OCI-LY3 (cell line): ENCODE measurements at regions not wholly inside any gene's neighbourhood (a gene's known extent, or its start where the extent isn't known, plus 50 kb on each side); places are given as distances from the start of the nearest gene placed in this dataset.
A peak's percentile ranks its signal among the peaks of the same experiment; 100 is the strongest.

Experiments used
- H2AFZ ChIP-seq: fragments of 200-600, 300-600 bp; shearing (Covaris generic); 2 replicates; pipeline ENCODE4 v1.6.0; 2014; ENCODE audit warnings: antibody characterized with exemption, low read depth, low read length
- H3K27ac ChIP-seq: fragments of 200-600, 300-600 bp; sonication (generic); 2 replicates; pipeline ENCODE4 v1.5.1; 2014; ENCODE audit warnings: mild to moderate bottlenecking, low read length, moderate library complexity, mixed read lengths
- H3K27me3 ChIP-seq: fragments of 200-600, 300-600 bp; sonication (generic); 2 replicates; pipeline ENCODE4 v1.6.1; 2014; ENCODE audit warnings: low read depth, low read length, mixed read lengths
- H3K36me3 ChIP-seq: fragments of 200-600, 300-600 bp; sonication (generic); replicated peaks from 2 replicates; pipeline ENCODE3; 2014; ENCODE audit warnings: low read depth, low read length, mixed read lengths
- H3K4me1 ChIP-seq: fragments of 300-600, 200-600 bp; sonication (generic); 2 replicates; pipeline ENCODE4 v1.6.1; 2014; ENCODE audit warnings: low read length, mixed read lengths
- H3K4me2 ChIP-seq: fragments of 200-600, 300-600 bp; sonication (generic); 2 replicates; pipeline ENCODE4 v1.6.1; 2014; ENCODE audit warnings: low read length, mixed read lengths
- H3K4me3 ChIP-seq: fragments of 300-600, 200-600 bp; sonication (generic); 2 replicates; pipeline ENCODE4 v1.5.1; 2014; ENCODE audit warnings: antibody characterized with exemption, mild to moderate bottlenecking, low read length, moderate library complexity
- H3K79me2 ChIP-seq: fragments of 300-600, 200-600 bp; shearing (Covaris generic); 2 replicates; pipeline ENCODE4 v1.6.1; 2014; ENCODE audit warnings: mild to moderate bottlenecking, low read length, mixed read lengths
- H3K9ac ChIP-seq: fragments of 300-600, 200-600 bp; shearing (Covaris generic); 2 replicates; pipeline ENCODE4 v1.6.0; 2014; ENCODE audit warnings: mild to moderate bottlenecking, low read length, moderate library complexity
- H3K9me3 ChIP-seq: fragments of 200-600, 300-600 bp; shearing (Covaris generic); 2 replicates; pipeline ENCODE4 v1.6.1; 2014; ENCODE audit warnings: low read length, mixed read lengths; ENCODE audit not compliant: insufficient read depth
- H4K20me1 ChIP-seq: fragments of 200-600, 300-600 bp; sonication (generic); 2 replicates; pipeline ENCODE4 v1.6.1; 2016; ENCODE audit warnings: low read length, mixed read lengths; ENCODE audit not compliant: insufficient read depth
- EZH2phosphoT487 ChIP-seq: fragments of 200-600 bp; shearing (Covaris generic); IDR thresholded peaks from 2 replicates; pipeline ENCODE4 v1.6.1; 2018; ENCODE audit warnings: antibody characterized with exemption, mixed run types, low read depth
- TF ChIP-seq, protein P1 (sequence below): fragments of 200-600, 300-600 bp; sonication (generic); IDR thresholded peaks from 2 replicates; pipeline ENCODE4 v1.5.1; 2014; ENCODE audit warnings: antibody characterized with exemption, low read length, low read depth

DNA sequence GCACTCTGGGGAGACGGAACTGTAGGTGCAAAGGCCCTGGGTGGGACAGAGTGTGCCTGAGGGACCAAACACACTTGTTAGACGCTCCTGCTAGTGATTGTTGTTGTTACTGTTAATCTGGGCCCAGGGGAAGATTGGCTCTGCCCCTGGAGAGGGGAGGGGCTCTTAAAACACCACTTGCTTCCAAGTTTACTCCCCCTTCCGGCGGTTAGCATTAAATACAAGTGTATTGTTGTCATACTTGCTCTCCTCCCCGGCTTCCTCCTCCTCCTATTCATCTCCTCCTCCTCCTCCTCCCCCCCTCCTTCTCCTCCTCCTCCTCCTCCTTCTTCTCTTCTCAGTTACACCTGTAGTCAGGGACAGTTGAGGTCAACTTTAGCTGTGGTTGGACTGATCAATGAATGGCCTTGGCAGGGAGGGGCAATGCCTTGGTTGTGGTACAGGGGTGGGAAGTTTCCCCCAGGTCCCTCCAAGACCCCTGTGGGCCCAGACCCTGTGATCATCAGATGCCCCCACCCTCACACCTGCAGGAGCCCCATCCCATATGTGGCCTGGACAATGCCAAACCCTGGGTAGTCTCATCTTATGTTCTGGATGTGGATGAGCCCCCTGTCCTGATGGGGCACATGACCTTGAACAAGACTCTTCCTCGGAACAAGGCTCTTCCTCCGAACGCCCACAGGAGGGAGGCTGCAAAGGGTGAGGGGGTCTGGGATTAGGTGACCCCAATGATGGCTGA lies 217.3 kb downstream of the PTPRU start:
- Histone ChIP-seq H3K9me3 (no peaks in the 10 kb centered on the region), H3K36me3 (no peaks in the 10 kb centered on the region), H3K4me2 (no peak overlapping the region), H3K79me2 (no peaks in the 10 kb centered on the region), H3K27ac (no peak overlapping the region), H2AFZ (no peak overlapping the region), H3K9ac (no peak overlapping the region), H3K27me3 (no peaks in the 10 kb centered on the region), H3K4me3 (no peak overlapping the region), H3K4me1 (0 out of 2 replicates have a peak, but pooled peaks cover under 1% of the 10 kb centered on the region), H4K20me1 (no peaks in the 10 kb centered on the region)
- TF ChIP-seq EZH2phosphoT487, result no peak
- TF ChIP-seq, protein P1, sequence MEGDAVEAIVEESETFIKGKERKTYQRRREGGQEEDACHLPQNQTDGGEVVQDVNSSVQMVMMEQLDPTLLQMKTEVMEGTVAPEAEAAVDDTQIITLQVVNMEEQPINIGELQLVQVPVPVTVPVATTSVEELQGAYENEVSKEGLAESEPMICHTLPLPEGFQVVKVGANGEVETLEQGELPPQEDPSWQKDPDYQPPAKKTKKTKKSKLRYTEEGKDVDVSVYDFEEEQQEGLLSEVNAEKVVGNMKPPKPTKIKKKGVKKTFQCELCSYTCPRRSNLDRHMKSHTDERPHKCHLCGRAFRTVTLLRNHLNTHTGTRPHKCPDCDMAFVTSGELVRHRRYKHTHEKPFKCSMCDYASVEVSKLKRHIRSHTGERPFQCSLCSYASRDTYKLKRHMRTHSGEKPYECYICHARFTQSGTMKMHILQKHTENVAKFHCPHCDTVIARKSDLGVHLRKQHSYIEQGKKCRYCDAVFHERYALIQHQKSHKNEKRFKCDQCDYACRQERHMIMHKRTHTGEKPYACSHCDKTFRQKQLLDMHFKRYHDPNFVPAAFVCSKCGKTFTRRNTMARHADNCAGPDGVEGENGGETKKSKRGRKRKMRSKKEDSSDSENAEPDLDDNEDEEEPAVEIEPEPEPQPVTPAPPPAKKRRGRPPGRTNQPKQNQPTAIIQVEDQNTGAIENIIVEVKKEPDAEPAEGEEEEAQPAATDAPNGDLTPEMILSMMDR, result 0 out of 2 replicates have a peak, but pooled peaks have one; percentile 12

DNA sequence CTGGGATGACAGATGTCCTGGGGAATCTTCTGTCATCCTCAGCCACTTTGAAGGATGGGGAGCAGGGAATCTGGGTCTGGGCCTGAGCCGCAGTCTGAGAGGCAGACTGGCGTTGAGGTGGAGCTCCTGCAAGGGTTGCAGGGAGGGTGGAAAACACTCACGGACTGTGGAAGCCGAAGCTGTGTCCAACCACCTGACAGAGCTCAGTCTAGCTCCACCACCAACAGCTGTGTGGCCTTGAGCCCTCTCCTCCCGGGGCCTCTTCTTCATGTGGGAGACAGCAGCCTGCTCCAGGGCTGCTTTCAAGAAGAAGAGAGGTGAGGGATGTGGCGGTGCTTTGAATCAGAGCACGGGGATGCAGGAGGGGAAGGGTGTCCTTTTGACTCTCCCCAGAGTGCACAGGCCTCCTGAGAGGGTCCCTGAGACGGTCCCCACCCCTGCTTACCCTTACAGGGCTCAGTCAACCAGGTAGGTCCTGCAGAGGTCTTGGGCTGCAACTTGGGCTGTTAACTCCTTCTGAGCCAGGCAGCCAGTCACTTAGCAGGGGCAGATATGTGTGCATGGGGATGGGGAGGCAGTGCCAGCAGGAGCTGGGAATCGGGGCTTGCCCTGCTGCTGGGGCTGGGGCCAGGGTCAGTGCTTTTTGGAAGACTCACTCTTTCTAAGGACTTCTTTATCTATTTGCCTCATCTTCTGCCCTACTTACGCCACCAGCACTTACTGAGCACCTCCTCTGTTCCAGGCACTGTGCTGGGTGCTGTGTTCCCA lies 216.3 kb downstream of the PTPRU start:
- no peak overlapping the region for H3K4me2 ChIP-seq
- H3K4me3 ChIP-seq, result no peak overlapping the region
- H3K79me2 ChIP-seq, result no peaks in the 10 kb centered on the region
- H4K20me1 ChIP-seq, result no peaks in the 10 kb centered on the region
- H3K9ac ChIP-seq, result no peak overlapping the region
- no peaks in the 10 kb centered on the region for H3K36me3 ChIP-seq
- no peak overlapping the region for H3K27ac ChIP-seq
- H3K9me3 ChIP-seq, result no peaks in the 10 kb centered on the region
- TF ChIP-seq EZH2phosphoT487, result no peak
- TF ChIP-seq, protein P1, result no peak
- H3K4me1 ChIP-seq, result no peaks in the 10 kb centered on the region
- no peak overlapping the region for H2AFZ ChIP-seq
- no peaks in the 10 kb centered on the region for H3K27me3 ChIP-seq

DNA sequence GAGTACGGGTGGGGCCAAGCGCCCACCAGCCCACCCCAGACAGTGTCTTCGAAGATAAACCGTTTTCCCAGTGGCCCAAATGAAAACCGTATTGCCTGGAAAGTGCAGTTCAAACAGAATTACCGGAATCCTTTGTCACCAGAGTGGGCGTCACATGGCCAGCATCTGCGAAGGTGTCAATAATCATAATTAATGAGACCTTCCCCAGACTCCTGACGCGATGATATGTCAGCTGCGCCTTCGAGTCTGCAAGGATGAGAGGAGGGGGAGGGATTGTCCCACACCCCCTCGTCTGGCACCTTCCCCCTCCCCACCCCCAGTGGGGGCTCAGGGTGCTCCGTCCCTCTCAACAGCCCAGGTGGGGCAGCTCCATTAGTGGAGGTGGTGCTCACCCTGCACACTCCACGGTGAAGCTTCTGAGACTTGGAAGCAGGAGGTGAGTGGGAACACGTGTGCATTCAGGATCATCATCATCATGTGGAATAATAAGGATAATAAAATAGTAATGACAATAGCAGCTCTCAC lies 215.1 kb downstream of the PTPRU start:
- no peak for TF ChIP-seq EZH2phosphoT487
- TF ChIP-seq, protein P1, result no peak
- H3K4me1 ChIP-seq, result no peaks in the 10 kb centered on the region
- H3K36me3 ChIP-seq, result no peaks in the 10 kb centered on the region
- no peak overlapping the region for H3K4me3 ChIP-seq
- H4K20me1 ChIP-seq, result no peaks in the 10 kb centered on the region
- no peaks in the 10 kb centered on the region for H3K27me3 ChIP-seq
- H3K79me2 ChIP-seq, result no peaks in the 10 kb centered on the region
- no peak overlapping the region for H3K4me2 ChIP-seq
- H2AFZ ChIP-seq, result no peak overlapping the region
- no peak overlapping the region for H3K9ac ChIP-seq
- H3K27ac ChIP-seq, result no peak overlapping the region
- H3K9me3 ChIP-seq, result no peaks in the 10 kb centered on the region

DNA sequence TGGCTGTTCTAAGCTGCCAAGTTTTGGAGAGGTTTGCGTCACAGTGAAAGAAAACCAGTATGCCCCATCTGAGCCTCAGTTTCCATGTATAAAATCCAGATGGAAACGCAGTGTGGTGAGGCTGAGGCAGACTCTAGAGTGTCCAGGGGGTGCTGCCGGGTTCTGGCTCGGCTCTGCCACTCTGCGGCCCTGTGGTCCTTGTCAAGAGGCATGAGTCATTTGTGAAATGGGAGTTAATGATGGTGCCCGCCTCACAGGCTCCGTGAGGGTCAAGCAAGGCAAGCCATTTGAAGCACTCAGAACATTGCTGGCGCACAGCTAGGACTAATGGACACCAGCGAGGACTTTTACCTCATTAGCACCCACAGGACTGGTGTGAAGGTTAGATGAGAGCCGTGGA lies 214.3 kb downstream of the PTPRU start:
- Histone ChIP-seq H3K79me2 (no peaks in the 10 kb centered on the region), H3K27me3 (no peaks in the 10 kb centered on the region), H3K9me3 (no peaks in the 10 kb centered on the region), H3K4me1 (no peaks in the 10 kb centered on the region), H3K36me3 (no peaks in the 10 kb centered on the region), H3K4me3 (no peak overlapping the region), H2AFZ (no peak overlapping the region), H3K27ac (no peak overlapping the region), H3K9ac (no peak overlapping the region), H4K20me1 (no peaks in the 10 kb centered on the region), H3K4me2 (no peak overlapping the region)
- TF ChIP-seq, protein P1, result no peak
- no peak for TF ChIP-seq EZH2phosphoT487
